Superior temporal gyrus (tissue), 1 donor: ENCODE measurements at regions not wholly inside any gene's neighbourhood (a gene's known extent, or its start where the extent isn't known, plus 50 kb on each side); places are given as distances from the start of the nearest gene placed in this dataset.
"Not testable (repeated sequence)": the region's sequence is repeated elsewhere in the genome, so short reads cannot be mapped to it uniquely, and the experiment has no call there.

Source experiments
- DNase-seq: peaks from one replicate; pipeline ENCODE4 v3.0.0-alpha.2; 2016; ENCODE audit errors: extremely low spot score

- no peak for DNase-seq
Measured at GRCh38 chr6:19536838-19537237, 300.3 kb upstream of the ID4 start.

DNA sequence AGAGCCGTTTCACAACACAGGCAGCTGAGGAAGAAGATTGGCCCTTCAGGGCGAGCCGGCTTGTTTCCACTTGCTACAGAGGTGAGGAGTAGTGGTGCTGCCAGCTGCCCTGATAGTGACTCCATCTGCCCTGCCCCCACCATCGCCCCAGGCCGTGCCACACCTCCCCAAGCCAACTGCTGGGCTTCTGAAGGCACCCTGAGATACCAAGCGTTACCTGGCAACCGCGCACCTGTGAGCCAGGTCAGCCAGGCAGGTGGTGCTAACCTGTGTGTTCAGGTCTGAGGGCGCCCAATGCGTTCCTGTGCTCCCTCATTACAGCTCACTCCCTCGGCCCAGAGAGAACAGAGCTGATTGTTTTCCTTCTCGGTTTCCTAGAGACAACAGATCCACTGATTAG is 299.1 kb upstream of the ID4 start:
- DNase-seq, result no peak

DNA sequence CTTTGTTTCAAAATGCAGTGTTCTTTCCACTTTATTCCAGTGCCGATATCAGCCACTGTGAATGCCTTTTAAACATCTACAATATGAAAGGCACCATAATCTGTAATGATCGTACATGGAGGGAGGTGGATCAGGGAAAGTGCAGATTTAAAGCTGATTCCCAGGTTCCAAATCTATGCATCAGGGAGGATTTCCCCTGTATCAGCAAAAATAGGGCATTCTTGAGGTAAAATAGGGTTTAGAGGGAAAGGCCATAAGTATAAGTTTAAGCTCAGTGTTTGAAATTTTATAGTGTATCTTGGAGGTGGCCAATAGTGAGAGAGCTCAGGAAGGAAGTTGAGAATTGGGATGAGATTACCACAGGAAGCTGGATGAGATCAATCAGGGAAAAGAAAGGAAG is 289.7 kb upstream of the ID4 start:
- no peak for DNase-seq

- DNase-seq, result no peak
Measured at GRCh38 chr6:19549109-19549508, 288.1 kb upstream of the ID4 start.

- no peak for DNase-seq
Measured at GRCh38 chr6:19550380-19550779, 286.8 kb upstream of the ID4 start.

- DNase-seq, result no peak
Measured at GRCh38 chr6:19551611-19552010, 285.6 kb upstream of the ID4 start.

DNA sequence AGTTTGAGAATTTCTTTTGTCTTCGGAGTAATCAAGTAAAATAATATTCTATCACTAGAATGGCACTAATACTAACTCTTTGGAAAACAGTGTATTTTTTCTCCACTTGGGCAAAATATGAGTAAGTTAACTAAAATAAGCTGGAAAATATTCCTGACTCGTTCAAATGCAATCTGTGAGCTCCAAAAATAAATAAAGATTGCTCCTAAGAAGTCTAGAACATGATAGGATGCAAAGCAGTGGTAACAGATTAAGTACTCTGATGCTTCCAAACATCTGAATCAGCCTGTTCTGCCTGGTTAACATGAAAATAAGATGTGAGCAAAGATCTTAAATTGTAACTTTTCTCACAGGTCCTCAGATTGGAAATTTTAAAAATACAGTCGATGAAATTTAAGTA is 285.1 kb upstream of the ID4 start:
- DNase-seq, result no peak

GRCh38 chr6:19552588-19552987 is 284.6 kb upstream of the ID4 start:
- no peak for DNase-seq

DNA sequence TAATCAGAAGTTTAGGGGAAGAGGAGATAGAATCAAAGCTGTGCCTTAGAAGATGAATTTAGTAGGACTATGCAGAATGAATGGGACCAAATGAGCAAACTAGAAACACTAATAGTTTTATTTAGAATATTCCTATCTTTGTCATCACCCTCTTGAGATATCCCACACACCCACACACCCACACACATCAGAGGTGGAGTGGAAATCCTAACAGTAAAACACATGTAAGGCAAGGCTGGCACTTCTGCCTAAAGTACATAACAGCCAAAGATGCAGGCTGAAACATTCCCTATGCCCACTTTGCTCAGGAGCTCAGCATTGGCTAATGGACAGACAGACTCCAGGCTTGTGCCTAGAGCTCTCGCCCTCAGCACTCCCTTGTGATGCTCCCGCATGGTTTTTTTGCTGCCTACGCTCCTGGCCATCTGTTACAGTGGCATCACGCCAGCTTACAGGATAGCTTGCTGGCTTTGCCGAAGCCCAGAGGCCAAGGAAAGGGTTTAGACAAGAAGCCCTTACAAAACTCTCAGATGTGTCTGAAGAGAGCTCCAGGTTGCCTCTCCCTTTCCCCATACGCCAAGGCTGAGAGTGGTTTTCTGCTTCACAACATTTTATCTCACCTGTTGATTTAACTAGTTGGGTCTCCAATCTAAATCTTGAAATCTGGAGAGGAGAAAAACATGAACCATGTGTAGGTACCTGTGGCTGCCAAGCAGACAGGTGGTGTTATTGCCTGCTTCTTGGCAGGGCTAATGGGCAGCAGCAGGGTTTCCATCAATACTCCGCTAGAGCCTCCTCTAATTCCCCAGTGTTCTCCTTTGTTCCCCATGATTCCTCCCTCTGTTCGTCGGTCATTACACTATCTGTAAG is 282.6 kb upstream of the ID4 start:
- DNase-seq, result no peak

- DNase-seq, result no peak
Measured at GRCh38 chr6:19557191-19557590, 280.0 kb upstream of the ID4 start.

DNA sequence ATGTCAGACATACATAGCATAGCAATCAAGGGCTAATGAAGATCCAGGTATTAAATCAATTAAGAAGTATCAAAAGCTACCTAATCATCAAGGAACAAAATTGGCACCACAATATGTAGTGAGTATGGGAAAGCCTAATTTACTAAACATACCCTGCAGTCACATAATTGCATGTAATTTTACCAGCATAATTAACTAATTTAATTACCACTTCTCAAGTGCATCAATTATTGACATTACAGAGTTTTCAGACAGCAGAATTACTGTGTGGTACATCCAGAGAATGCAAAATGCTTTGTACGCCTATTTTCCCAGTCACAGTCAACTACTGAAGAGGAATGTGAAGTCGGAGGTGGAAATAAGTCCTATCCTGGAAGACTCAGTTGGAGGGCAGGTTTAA is 279.0 kb upstream of the ID4 start:
- DNase-seq, result no peak

- DNase-seq, result no peak
Measured at GRCh38 chr6:19558934-19559333, 278.2 kb upstream of the ID4 start.

- DNase-seq, result no peak
Measured at GRCh38 chr6:19562468-19562867, 274.7 kb upstream of the ID4 start.

DNA sequence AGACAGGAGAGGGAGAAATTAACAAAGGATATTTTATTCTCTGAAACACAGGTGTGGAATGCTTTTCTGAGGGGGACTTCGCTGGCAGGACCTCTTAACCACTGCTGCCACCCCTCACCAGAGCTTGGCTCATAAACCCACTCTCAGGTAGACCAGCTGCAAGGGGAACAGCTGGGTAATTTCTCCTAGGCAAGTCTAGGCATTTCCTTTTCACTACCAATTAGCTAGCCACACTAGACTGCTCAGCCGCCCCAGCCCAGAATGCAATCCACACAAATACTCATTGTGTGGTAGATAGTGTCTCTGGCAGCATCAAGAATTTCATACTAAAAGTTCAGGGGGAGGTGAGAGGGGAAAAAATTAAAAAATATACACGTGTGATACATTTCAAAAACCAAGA is 267.6 kb upstream of the ID4 start:
- no peak for DNase-seq

DNA sequence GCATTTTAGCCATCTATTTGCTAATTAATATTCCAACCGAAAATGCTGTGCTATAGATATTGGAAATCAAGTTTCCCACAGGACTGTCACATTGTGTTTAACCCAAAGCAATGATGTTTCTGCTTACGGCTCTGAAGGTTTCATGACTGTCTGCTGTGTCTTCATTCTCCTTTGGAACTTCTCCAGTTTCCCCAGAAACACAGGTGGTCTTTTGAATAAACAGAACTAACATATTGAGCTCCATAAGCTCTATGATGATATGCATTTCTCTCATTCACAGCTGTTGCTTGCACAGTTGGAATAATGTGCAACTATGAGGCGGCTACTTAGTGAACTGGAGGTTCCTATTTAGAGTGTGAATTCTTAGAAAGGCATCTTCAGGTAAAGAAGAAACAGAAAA is 266.0 kb upstream of the ID4 start:
- no peak for DNase-seq

- no peak for DNase-seq
Measured at GRCh38 chr6:19578481-19578880, 258.7 kb upstream of the ID4 start.

GRCh38 chr6:19584207-19584606 is 253.0 kb upstream of the ID4 start:
- DNase-seq, result not testable (repeated sequence)

DNA sequence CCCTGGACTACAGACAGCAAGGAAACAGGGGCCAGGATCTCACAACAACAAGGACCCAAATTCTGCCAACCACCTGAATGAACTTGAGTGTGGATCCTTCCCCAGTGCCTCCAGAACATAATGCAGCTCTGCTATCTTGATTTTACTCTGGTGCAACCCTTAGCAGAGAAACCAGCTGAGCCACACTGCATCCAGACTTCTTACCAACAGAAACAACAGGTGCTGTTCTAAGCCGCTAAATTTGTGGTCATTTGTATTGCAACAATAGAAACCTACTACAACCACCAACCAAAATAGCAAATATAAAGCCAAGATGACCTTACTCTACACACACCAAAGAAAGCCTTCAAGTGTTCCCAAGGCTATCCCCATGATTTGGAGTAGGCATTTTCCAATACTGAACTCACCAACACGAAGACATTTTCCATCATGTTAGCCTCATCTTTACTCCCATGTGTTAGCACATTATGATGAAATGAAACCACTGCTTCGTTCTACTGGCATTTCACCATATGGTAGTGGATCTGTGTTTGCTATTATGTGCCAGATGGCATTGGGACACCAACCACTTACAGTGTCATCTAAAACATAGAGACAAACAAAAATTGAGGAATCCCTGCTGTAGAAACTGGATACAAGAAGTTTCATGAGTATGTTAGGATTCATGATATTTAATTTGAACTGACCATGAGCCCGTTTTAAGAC is 249.8 kb upstream of the ID4 start:
- no peak for DNase-seq

GRCh38 chr6:19590501-19591131 is 246.6 kb upstream of the ID4 start:
- DNase-seq, result no peak

- DNase-seq, result no peak
Measured at GRCh38 chr6:19597809-19598320, 239.3 kb upstream of the ID4 start.

DNA sequence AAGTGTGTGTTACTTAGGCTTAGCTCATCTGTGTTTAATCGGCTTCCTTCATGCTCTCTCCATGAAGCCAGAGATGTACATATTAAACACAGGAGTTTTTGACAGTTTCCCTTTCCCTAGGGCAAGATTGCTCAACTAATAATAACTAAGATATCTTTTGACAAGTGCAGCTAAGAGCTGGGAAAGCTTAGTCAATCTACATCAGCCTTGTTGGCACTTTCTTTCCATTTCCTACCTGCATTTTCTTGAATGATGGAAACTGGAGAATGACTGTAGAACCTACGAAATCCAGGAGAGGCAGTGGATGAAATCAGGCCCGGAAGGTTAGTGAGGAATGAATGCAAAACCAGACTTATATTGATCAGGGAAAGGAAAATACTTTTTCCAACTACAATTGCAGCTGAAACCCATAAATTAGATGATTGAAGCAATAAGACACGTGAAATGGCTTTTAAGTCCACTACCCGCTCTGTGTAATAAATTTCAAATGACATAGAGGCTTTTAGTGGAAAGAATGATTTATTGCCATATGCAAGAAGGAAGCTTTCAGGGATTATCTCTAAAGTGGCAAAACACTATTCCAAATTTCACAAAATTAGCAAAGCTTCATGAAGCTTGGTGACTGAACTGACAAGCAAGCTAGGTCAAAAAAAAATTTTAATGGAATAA is 237.2 kb upstream of the ID4 start:
- no peak for DNase-seq

DNA sequence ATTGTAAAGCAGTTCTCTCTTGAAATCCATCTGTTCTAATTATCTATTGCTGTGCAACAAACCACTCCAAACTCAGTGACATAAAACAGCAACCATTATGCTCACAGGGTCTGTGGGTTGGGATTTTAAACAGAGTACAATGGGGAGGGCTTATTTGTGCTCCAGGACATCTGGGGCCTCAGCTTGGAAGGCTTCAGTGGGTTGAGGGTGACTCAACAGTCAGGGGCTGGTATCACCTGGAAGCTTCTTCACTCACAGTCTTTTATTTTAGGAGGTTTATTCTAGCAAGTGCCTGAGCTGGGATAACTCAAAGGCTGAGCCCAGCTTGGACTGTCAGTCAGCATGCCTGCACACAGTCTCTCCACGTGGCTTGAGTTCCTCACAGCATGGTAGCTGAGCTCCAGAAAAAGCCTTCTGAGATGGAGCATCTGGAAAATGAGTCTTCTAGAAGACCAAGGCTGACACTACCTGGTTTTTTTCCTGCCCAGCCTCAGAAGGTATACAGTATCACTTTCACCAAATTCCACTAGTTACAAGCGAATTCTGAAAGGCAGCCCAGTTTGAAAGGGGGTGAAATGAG is 234.6 kb upstream of the ID4 start:
- DNase-seq, result no peak
